ENCODE measurements at regions not wholly inside any gene's neighbourhood (a gene's known extent, or its start where the extent isn't known, plus 50 kb on each side); places are given as distances from the start of the nearest gene placed in this dataset.

DNA sequence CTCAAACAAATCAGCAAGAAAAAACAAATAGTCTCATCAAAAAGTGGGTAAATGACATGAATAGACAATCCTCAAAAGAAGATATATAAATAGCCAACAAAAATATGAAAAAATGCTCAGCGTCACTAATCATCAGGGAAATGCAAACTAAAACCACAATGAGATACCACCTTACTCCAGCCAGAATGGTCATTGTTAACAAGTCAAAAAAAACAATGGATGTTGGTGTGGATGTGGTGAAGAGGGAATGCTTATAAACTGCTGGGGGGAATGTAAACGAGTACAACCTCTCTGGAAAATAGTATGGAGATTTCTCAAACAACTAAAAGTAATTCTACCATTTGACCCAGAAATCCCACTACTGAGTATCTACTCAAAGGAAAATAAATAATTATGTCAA is 239.2 kb upstream of the RFC3 start:
- Histone ChIP-seq H3K9me2 (ENCODE audit: insufficient read depth, low read length) (no peaks in the 10 kb centered on the region), H3K27ac (ENCODE audit: low read length) (no peak overlapping the region), H3K36me3 (ENCODE audit: insufficient read depth, low read length) (no peaks in the 10 kb centered on the region), H2AFZ (ENCODE audit: low read depth, low read length) (no peak overlapping the region), H3F3A (ENCODE audit: insufficient read depth, low read length, poor library complexity, severe bottlenecking) (no peaks in the 10 kb centered on the region), H3K4me2 (ENCODE audit: low read length) (no peak overlapping the region), H3K9ac (ENCODE audit: low read length) (no peak overlapping the region), H4K20me1 (ENCODE audit: insufficient read depth) (no peaks in the 10 kb centered on the region), H3K4me3 (ENCODE audit: low read length) (no peak overlapping the region), H3K79me2 (replicated peaks; ENCODE audit: insufficient read depth, low read length) (no peaks in the 10 kb centered on the region), H3K9me3 (ENCODE audit: low read length) (no peaks in the 10 kb centered on the region), H3K27me3 (ENCODE audit: insufficient read depth, low read depth, low read length) (no peaks in the 10 kb centered on the region)
- TF ChIP-seq, protein P1, sequence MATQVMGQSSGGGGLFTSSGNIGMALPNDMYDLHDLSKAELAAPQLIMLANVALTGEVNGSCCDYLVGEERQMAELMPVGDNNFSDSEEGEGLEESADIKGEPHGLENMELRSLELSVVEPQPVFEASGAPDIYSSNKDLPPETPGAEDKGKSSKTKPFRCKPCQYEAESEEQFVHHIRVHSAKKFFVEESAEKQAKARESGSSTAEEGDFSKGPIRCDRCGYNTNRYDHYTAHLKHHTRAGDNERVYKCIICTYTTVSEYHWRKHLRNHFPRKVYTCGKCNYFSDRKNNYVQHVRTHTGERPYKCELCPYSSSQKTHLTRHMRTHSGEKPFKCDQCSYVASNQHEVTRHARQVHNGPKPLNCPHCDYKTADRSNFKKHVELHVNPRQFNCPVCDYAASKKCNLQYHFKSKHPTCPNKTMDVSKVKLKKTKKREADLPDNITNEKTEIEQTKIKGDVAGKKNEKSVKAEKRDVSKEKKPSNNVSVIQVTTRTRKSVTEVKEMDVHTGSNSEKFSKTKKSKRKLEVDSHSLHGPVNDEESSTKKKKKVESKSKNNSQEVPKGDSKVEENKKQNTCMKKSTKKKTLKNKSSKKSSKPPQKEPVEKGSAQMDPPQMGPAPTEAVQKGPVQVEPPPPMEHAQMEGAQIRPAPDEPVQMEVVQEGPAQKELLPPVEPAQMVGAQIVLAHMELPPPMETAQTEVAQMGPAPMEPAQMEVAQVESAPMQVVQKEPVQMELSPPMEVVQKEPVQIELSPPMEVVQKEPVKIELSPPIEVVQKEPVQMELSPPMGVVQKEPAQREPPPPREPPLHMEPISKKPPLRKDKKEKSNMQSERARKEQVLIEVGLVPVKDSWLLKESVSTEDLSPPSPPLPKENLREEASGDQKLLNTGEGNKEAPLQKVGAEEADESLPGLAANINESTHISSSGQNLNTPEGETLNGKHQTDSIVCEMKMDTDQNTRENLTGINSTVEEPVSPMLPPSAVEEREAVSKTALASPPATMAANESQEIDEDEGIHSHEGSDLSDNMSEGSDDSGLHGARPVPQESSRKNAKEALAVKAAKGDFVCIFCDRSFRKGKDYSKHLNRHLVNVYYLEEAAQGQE (IDR thresholded peaks at IDR 0.05; ENCODE audit: borderline replicate concordance): no peak

GRCh38 chr13:33582121-33582520 is 235.8 kb upstream of the RFC3 start:
- Histone ChIP-seq H3K27ac (ENCODE audit: low read length) (no peak overlapping the region), H3K27me3 (ENCODE audit: insufficient read depth, low read depth, low read length) (no peaks in the 10 kb centered on the region), H3K4me3 (ENCODE audit: low read length) (no peak overlapping the region), H3K79me2 (replicated peaks; ENCODE audit: insufficient read depth, low read length) (no peaks in the 10 kb centered on the region), H3K9ac (ENCODE audit: low read length) (no peak overlapping the region), H3F3A (ENCODE audit: insufficient read depth, low read length, poor library complexity, severe bottlenecking) (no peaks in the 10 kb centered on the region), H3K4me2 (ENCODE audit: low read length) (no peak overlapping the region), H3K36me3 (ENCODE audit: insufficient read depth, low read length) (no peaks in the 10 kb centered on the region), H3K9me2 (ENCODE audit: insufficient read depth, low read length) (no peaks in the 10 kb centered on the region), H2AFZ (ENCODE audit: low read depth, low read length) (no peak overlapping the region), H3K9me3 (ENCODE audit: low read length) (no peaks in the 10 kb centered on the region), H4K20me1 (ENCODE audit: insufficient read depth) (no peaks in the 10 kb centered on the region)
- TF ChIP-seq EP300 (conservative IDR thresholded peaks at IDR 0.05; ENCODE audit: poor library complexity, severe bottlenecking) (no peak), SMC3 (conservative IDR thresholded peaks at IDR 0.05; ENCODE audit: poor library complexity) (no peak), EZH2 (IDR thresholded peaks at IDR 0.05; ENCODE audit: borderline replicate concordance, insufficient read depth, low read length, poor library complexity, severe bottlenecking) (no peak), RAD21 (conservative IDR thresholded peaks at IDR 0.05) (no peak), POLR2AphosphoS5 (IDR thresholded peaks at IDR 0.05) (no peak), TAF1 (IDR thresholded peaks at IDR 0.05; ENCODE audit: low read depth) (no peak), MXI1 (conservative IDR thresholded peaks at IDR 0.05; ENCODE audit: poor library complexity, severe bottlenecking) (no peak)
- TF ChIP-seq, protein P2, sequence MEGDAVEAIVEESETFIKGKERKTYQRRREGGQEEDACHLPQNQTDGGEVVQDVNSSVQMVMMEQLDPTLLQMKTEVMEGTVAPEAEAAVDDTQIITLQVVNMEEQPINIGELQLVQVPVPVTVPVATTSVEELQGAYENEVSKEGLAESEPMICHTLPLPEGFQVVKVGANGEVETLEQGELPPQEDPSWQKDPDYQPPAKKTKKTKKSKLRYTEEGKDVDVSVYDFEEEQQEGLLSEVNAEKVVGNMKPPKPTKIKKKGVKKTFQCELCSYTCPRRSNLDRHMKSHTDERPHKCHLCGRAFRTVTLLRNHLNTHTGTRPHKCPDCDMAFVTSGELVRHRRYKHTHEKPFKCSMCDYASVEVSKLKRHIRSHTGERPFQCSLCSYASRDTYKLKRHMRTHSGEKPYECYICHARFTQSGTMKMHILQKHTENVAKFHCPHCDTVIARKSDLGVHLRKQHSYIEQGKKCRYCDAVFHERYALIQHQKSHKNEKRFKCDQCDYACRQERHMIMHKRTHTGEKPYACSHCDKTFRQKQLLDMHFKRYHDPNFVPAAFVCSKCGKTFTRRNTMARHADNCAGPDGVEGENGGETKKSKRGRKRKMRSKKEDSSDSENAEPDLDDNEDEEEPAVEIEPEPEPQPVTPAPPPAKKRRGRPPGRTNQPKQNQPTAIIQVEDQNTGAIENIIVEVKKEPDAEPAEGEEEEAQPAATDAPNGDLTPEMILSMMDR (IDR thresholded peaks at IDR 0.05; ENCODE audit: poor library complexity, severe bottlenecking): no peak
- TF ChIP-seq, protein P1 (IDR thresholded peaks at IDR 0.05; ENCODE audit: borderline replicate concordance): no peak
